Heart left ventricle (tissue), 16 donors: ENCODE measurements at regions not wholly inside any gene's neighbourhood (a gene's known extent, or its start where the extent isn't known, plus 50 kb on each side); places are given as distances from the start of the nearest gene placed in this dataset.
A peak's percentile ranks its signal among the peaks of the same experiment; 100 is the strongest.
"Not testable (repeated sequence)": the region's sequence is repeated elsewhere in the genome, so short reads cannot be mapped to it uniquely, and the experiment has no call there.

Experiments used
- ATAC-seq, 4 donors: fragments of 200-7000 bp; cut with Tn5 transposase; one replicate each; pipeline ENCODE4 v1.9.1; 2020 to 2022; ENCODE audit warnings: moderate library complexity in 4 of 4, mild to moderate bottlenecking in 3 of 4, moderate number of reproducible peaks in 1 of 4
- DNase-seq, 5 donors: peaks; one replicate each; pipeline ENCODE4 v3.0.0-alpha.2; 2020
- H3K27ac ChIP-seq, 12 donors: fragments of 200-600 bp; sonication (generic) in 4 of 12; one replicate each; pipeline versions ENCODE4 v1.5.0 to v1.8.0; 2016 to 2022; ENCODE audit warnings: mild to moderate bottlenecking in 2 of 12
- H3K27me3 ChIP-seq, 9 donors: fragments of 200-600 bp; sonication (generic) in 2 of 9; one replicate each; pipeline versions ENCODE4 v1.5.1 to v1.8.0; 2016 to 2022; ENCODE audit warnings: mild to moderate bottlenecking in 3 of 9
- H3K36me3 ChIP-seq, 9 donors: fragments of 200-600 bp; sonication (generic) in 2 of 9; one replicate each; pipeline versions ENCODE4 v1.5.0 to v1.8.0; 2018 to 2022; ENCODE audit warnings: mild to moderate bottlenecking in 2 of 9
- H3K4me1 ChIP-seq, 12 donors: fragments of 200-600 bp; sonication (generic) in 4 of 12; one replicate each; pipeline versions ENCODE4 v1.5.0 to v1.8.0; 2016 to 2022; ENCODE audit warnings: mild to moderate bottlenecking in 3 of 12
- H3K4me3 ChIP-seq, 12 donors: fragments of 200-600 bp; sonication (generic) in 4 of 12; one replicate each; pipeline versions ENCODE4 v1.5.0 to v1.8.0; 2017 to 2022; ENCODE audit warnings: mild to moderate bottlenecking in 9 of 12, moderate library complexity in 4 of 12
- H3K9me3 ChIP-seq, 12 donors: fragments of 200-600 bp; sonication (generic) in 4 of 12; one replicate each; pipeline versions ENCODE4 v1.5.0 to v1.8.0; 2016 to 2022; ENCODE audit warnings: mild to moderate bottlenecking in 1 of 12
- CTCF ChIP-seq, 12 donors: fragments of 200-600 bp; sonication (generic) in 4 of 12; IDR thresholded peaks; one replicate each; pipeline versions ENCODE4 v1.5.0 to v1.8.0; 2018 to 2022; ENCODE audit warnings: antibody characterized with exemption in 12 of 12, mild to moderate bottlenecking in 5 of 12
- POLR2A ChIP-seq, 2 donors: fragments of 450-650 bp; IDR thresholded peaks; one replicate each; pipeline ENCODE4 v1.6.1; 2017; ENCODE audit warnings: antibody characterized with exemption in 2 of 2, mild to moderate bottlenecking in 2 of 2, moderate library complexity in 2 of 2
- WGBS, 4 donors: extraction: QIAGEN DNeasy Blood & Tissue Kit in 2 of 4; methylation state at CpG; one replicate each; pipeline versions ENCODE4 v1.1.5 to v1.1.7; 2013 to 2018; 5-methylcytosine and 5-hydroxymethylcytosine counted together
- intact Hi-C, 10 donors: fragments of 100-400 bp; cut with DNase I; formaldehyde crosslinking; loops; one replicate each; pipeline versions ENCODE4 v1.11.1 to v1.14.2; 2022
- donor health status: ischemic (EF 13 %, LVEDD 7.1; RV severe dilation, severe dysfunction).
- donor health status: healthy with polysubstance abuse.
- donor health status: DM: no; HTN: yes; CAD: no.
- donor health status: DM: no; HTN: no; CAD: no.
- donor health status: ischemic (EF 25% LVEDD 6.9; RV normal size, moderate dysfunction).
- donor health status: ischemic (EF 25% LVEDD 5.7; RV mildly dilated, moderate dysfunction).
- donor health status: healthy.
- donor health status: DM: yes; HTN: yes; CAD: no.
- donor health status: ischemic (EF 35%, LVEDD 5.7; RV mildly dilated, moderate dysfunction).
- donor health status: nonischemic (EF 11% LVEDD 7.7; RV severe dilation, severe dysfunction).
- donor health status: DM: yes; HTN: yes; CAD: no.
- donor health status: PGD.
- donor health status: ischemic (EF 29% LVEDD 5.4; RV normal size, mild dysfunction).
- donor health status: nonischemic (EF 23%, LVEDD 6.1; RV moderate dilation, normal function).

GRCh38 chr3:190968616-190969015 is 106.1 kb upstream of the GMNC start:
- no peak for ATAC-seq
- TF ChIP-seq CTCF (IDR thresholded peaks at IDR 0.05) (no peak), POLR2A (IDR thresholded peaks at IDR 0.05) (no peak)
- H3K27ac ChIP-seq = no peak overlapping the region

GRCh38 chr3:190964931-190965330 is 102.4 kb upstream of the GMNC start:
- H3K36me3 ChIP-seq, H3K27ac ChIP-seq, intact Hi-C loops, DNase-seq, H3K4me1 ChIP-seq, H3K9me3 ChIP-seq, H3K27me3 ChIP-seq, ATAC-seq: not testable (repeated sequence)
- whole genome bisulfite sequencing, 4 donors = 43 to 77% (median 55%) methylated on average over 8 to 20 of the region's 20 CpGs
- H3K4me3 ChIP-seq = peak overlapping the region in 5 of 12 donors; percentile 23 to 54 (median 27)

More at GRCh38 chr3:190968616-190969015, 106.1 kb upstream of the GMNC start:
- 52 to 66% (median 58%) methylated on average over 2 of the region's 2 CpGs for WGBS, 4 donors
- Histone ChIP-seq H3K27me3 (peaks cover 0 to 4% (median 0%) of the 10 kb centered on the region in 9 donors), H3K9me3 (no peaks in the 10 kb centered on the region), H3K4me3 (no peak overlapping the region), H3K4me1 (no peaks in the 10 kb centered on the region), H3K36me3 (no peaks in the 10 kb centered on the region)
- no peak for DNase-seq
- intact Hi-C loops = no loop called here

- Histone ChIP-seq H3K9me3 (no peaks in the 10 kb centered on the region), H3K27me3 (peaks cover 0 to 3% (median 0%) of the 10 kb centered on the region in 9 donors), H3K36me3 (no peaks in the 10 kb centered on the region), H3K4me3 (no peak overlapping the region), H3K4me1 (no peaks in the 10 kb centered on the region), H3K27ac (no peak overlapping the region)
- ATAC-seq = no peak
- 43 to 66% (median 47%) methylated on average over 1 of the region's 1 CpG for WGBS, 4 donors
- DNase-seq = no peak
- TF ChIP-seq POLR2A (IDR thresholded peaks at IDR 0.05) = no peak
- intact Hi-C loops = no loop called here
Measured at GRCh38 chr3:190959077-190959476, 96.6 kb upstream of the GMNC start.

- H3K27me3 ChIP-seq = no peaks in the 10 kb centered on the region
- H3K4me3 ChIP-seq = no peak overlapping the region
- intact Hi-C loops = no loop called here
Measured at GRCh38 chr3:190941694-190942260, 79.3 kb upstream of the GMNC start.

GRCh38 chr3:190934616-190935015 is 72.1 kb upstream of the GMNC start:
- H3K9me3 ChIP-seq, H3K36me3 ChIP-seq, H3K4me1 ChIP-seq, H3K4me3 ChIP-seq, ATAC-seq, H3K27ac ChIP-seq, intact Hi-C loops, DNase-seq, H3K27me3 ChIP-seq: not testable (repeated sequence)
- 50 to 62% (median 58%) methylated on average over 4 to 9 of the region's 9 CpGs for WGBS, 4 donors

More at GRCh38 chr3:190941694-190942260, 79.3 kb upstream of the GMNC start:
- Histone ChIP-seq H3K27ac (no peak overlapping the region), H3K4me1 (no peaks in the 10 kb centered on the region), H3K9me3 (no peaks in the 10 kb centered on the region), H3K36me3 (no peaks in the 10 kb centered on the region)
- no peak for TF ChIP-seq CTCF (IDR thresholded peaks at IDR 0.05)
- no peak for TF ChIP-seq POLR2A (IDR thresholded peaks at IDR 0.05)
- DNase-seq (no peak), ATAC-seq (no peak)
- 40 to 47% (median 41%) methylated on average over 5 of the region's 5 CpGs for WGBS, 4 donors

GRCh38 chr3:190926619-190927018 is 64.1 kb upstream of the GMNC start:
- TF ChIP-seq POLR2A (IDR thresholded peaks at IDR 0.05) (no peak), CTCF (IDR thresholded peaks at IDR 0.05) (no peak)
- H3K4me3 ChIP-seq = no peak overlapping the region
- no peaks in the 10 kb centered on the region for H3K36me3 ChIP-seq
- DNase-seq (no peak), ATAC-seq (no peak)
- H3K9me3 ChIP-seq = no peaks in the 10 kb centered on the region
- no peaks in the 10 kb centered on the region for H3K4me1 ChIP-seq
- H3K27me3 ChIP-seq = no peaks in the 10 kb centered on the region
- 72 to 90% (median 82%) methylated on average over 2 to 3 of the region's 3 CpGs for WGBS, 4 donors
- intact Hi-C loops = no loop called here
- no peak overlapping the region for H3K27ac ChIP-seq
